ENCODE measurements at regions not wholly inside any gene's neighbourhood (a gene's known extent, or its start where the extent isn't known, plus 50 kb on each side); places are given as distances from the start of the nearest gene placed in this dataset.

DNA sequence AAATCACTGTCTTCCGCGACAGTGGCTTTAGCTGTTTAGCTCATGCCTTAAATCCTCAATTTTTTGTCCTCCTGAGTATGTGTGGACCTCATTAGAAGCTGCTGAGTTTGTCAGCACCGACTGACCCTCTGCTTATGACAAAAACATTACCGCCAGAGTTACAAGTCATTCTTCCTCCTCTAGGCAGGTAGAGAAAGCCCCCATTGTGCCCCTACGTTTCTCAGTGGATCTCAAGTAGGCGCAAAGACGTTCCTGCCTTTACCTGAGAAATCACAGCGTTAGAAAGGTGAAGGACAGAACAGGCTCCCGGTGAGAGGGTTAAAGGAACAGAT is 227.3 kb upstream of the PDE10A start:
- Mint-ChIP-seq H3K27me3 (peaks cover 44% of the 10 kb centered on the region), H3K4me3 (ENCODE audit: low read depth) (no peak overlapping the region), H3K36me3 (ENCODE audit: insufficient read depth) (peaks cover 2% of the 10 kb centered on the region), H3K4me1 (ENCODE audit: low read depth) (no peaks in the 10 kb centered on the region), H3K9me3 (ENCODE audit: low read depth) (peaks cover 9% of the 10 kb centered on the region), H3K27ac (no peak overlapping the region)
- DNase-seq (ENCODE audit: low spot score, unreplicated experiment), result no peak
- TF ChIP-seq, protein P1, sequence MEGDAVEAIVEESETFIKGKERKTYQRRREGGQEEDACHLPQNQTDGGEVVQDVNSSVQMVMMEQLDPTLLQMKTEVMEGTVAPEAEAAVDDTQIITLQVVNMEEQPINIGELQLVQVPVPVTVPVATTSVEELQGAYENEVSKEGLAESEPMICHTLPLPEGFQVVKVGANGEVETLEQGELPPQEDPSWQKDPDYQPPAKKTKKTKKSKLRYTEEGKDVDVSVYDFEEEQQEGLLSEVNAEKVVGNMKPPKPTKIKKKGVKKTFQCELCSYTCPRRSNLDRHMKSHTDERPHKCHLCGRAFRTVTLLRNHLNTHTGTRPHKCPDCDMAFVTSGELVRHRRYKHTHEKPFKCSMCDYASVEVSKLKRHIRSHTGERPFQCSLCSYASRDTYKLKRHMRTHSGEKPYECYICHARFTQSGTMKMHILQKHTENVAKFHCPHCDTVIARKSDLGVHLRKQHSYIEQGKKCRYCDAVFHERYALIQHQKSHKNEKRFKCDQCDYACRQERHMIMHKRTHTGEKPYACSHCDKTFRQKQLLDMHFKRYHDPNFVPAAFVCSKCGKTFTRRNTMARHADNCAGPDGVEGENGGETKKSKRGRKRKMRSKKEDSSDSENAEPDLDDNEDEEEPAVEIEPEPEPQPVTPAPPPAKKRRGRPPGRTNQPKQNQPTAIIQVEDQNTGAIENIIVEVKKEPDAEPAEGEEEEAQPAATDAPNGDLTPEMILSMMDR (IDR thresholded peaks at IDR 0.05; ENCODE audit: unreplicated experiment), result no peak

DNA sequence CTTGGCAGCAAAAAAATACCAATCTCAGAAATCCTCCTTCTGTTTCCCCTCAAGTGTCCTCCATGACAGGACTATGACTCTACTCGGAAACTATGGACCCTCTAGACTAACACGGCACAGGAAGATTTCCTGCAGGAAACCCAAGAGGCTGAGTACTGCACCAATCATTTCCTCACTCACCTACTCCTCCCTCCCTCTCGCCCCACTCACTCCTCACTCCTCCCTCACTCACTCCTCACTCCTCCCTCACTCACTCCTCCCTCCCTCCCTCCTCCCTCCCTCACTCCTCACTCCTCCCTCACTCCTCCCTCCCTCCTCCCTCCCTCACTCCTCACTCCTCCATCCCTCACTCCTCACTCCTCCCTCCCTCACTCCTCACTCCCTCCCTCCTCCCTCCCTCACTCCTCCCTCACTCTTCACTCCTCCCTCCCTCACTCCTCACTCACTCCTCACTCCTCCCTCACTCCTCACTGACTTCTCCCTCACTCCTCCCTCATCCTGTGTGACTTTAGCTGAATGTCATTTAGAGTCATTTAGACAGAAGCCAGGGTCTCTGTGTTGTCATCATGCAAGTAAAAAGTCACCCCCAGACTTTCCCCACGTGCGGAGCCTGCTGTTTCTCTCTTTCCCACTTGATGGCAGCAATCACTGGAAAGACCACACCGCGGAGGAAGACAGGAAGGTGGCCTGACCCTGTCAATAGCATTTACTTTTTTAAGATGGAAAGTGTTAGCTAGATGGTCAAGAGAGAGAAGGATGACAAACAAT is 226.8 kb upstream of the PDE10A start:
- Mint-ChIP-seq H3K27ac (no peak overlapping the region), H3K4me1 (ENCODE audit: low read depth) (peaks cover 2% of the 10 kb centered on the region), H3K4me3 (ENCODE audit: low read depth) (no peak overlapping the region), H3K27me3 (peaks cover 47% of the 10 kb centered on the region), H3K9me3 (ENCODE audit: low read depth) (peaks cover 9% of the 10 kb centered on the region), H3K36me3 (ENCODE audit: insufficient read depth) (peaks cover 2% of the 10 kb centered on the region)
- no peak for DNase-seq (ENCODE audit: low spot score, unreplicated experiment)
- TF ChIP-seq, protein P1 (IDR thresholded peaks at IDR 0.05; ENCODE audit: unreplicated experiment), result peak; percentile 73

DNA sequence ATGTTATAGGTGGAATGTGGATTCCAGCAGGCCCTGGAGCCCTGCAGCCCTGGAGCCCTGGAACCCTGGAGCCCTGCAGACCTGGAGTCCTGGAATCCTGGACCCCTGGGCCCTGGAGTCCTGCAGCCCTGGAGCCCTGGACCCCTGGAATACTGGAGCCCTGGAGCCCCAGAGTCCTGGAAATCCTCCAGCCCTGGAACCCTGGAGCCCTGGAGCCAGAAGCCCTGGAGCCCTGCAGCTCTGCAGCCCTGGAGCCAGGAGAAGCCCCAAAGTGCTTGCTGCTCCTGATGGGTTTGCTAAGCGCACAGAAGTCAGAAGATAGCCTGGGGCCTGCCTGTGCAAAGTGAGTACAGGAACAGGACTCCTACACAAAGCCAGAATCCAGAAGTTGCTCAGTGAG is 223.1 kb upstream of the PDE10A start:
- Mint-ChIP-seq H3K9me3 (ENCODE audit: low read depth) (peaks cover 9% of the 10 kb centered on the region), H3K27ac (no peak overlapping the region)

DNA sequence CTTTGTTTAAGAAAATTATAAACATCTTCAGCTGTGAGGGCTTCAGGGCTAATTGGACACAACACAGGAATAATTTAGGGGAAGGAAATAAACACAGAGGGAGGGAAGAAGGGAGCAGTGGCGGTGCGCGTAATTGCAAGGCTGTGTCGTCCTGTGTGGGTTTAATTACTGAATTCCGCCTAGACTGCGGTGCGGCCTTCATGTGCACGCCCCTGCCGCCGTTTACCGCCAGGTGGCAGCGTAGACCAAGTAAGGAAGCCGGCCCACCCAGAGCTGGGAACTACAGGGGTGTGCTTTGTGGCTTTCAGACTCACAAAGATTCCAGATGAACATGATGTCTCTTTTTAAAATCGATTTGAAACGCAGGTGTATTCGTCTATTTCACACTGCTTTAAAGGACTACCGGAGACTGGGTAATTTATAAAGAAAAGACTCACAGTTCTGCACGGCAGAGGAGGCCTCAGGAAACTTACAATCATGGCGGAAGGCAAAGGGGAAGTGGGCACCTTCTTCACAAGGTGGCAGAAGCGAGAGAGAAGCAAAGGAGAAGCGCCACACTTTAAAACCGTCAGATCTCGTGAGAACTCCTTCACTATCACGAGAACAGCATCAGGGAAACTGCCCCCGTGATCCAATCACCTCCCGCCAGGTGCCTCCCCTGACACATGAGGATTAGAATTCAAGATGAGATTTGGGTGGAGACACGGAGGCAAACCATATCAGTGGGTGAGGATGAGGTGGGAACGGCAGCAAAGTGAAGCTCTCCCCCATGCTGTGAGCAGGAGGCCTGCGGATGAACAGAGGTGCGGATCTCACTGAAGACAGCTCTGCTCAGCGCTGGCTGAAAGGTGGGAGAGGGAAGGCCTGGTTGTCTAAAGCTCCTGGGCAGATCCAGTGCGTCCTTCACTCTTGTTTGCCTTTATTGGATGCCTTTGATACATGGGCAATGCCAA is 222.0 kb upstream of the PDE10A start:
- DNase-seq (ENCODE audit: low spot score, unreplicated experiment), result peak; percentile 83
- Mint-ChIP-seq H3K9me3 (ENCODE audit: low read depth) (peaks cover 9% of the 10 kb centered on the region), H3K27me3 (peaks cover 36% of the 10 kb centered on the region), H3K4me1 (ENCODE audit: low read depth) (peaks cover 3% of the 10 kb centered on the region), H3K27ac (no peak overlapping the region), H3K36me3 (ENCODE audit: insufficient read depth) (peaks cover 2% of the 10 kb centered on the region), H3K4me3 (ENCODE audit: low read depth) (no peak overlapping the region)
- TF ChIP-seq, protein P1 (IDR thresholded peaks at IDR 0.05; ENCODE audit: unreplicated experiment), result peak; percentile 96

More for the DNA sequence above, 223.1 kb upstream of the PDE10A start:
- TF ChIP-seq, protein P1 (IDR thresholded peaks at IDR 0.05; ENCODE audit: unreplicated experiment), result no peak
- DNase-seq (ENCODE audit: low spot score, unreplicated experiment), result no peak
- Mint-ChIP-seq H3K4me1 (ENCODE audit: low read depth) (peaks cover 3% of the 10 kb centered on the region), H3K27me3 (peaks cover 47% of the 10 kb centered on the region), H3K4me3 (ENCODE audit: low read depth) (no peak overlapping the region), H3K36me3 (ENCODE audit: insufficient read depth) (peaks cover 2% of the 10 kb centered on the region)

DNA sequence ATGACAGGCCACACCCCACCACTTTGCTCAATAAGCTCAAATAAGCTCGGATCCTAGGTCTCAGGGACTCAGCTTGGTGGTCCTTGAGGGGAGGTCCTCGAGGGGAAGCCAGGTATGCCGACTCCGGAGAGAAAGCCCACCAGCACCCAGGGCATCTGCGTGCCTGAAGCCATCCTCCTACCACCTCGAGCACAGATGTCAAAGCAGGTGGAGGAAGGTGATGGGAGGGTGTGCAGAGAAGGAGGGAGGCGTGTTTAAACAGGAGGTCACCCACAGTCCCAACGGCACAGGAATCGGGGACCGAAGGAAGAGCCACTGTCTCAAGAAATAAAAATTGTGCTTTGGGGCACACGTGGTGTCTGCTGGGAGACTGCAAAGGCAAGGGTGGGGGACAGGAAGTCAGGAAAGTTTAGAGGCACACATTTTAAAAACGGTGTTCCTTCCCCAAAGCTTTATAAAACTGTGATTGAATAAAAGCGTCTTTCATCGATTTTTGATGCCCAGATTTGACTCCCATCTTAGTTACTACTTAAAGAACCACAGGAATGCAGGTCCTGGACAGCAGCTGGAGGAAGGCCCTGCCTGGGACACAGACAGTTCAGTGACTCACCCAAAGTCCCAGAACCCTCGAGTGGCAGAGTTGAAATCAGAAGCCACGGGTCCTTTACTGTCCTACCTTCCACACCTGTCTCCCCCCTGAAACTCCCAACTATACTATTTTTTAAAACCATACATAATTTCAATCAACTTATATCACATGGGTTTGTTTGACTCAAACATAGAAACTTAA is 221.0 kb upstream of the PDE10A start:
- H3K4me3 Mint-ChIP-seq (ENCODE audit: low read depth), result no peak overlapping the region
- DNase-seq (ENCODE audit: low spot score, unreplicated experiment), result no peak
- H3K4me1 Mint-ChIP-seq (ENCODE audit: low read depth), result peaks cover 3% of the 10 kb centered on the region
- TF ChIP-seq, protein P1 (IDR thresholded peaks at IDR 0.05; ENCODE audit: unreplicated experiment), result no peak
- H3K36me3 Mint-ChIP-seq (ENCODE audit: insufficient read depth), result peaks cover 2% of the 10 kb centered on the region
- peaks cover 29% of the 10 kb centered on the region for H3K27me3 Mint-ChIP-seq
- H3K9me3 Mint-ChIP-seq (ENCODE audit: low read depth), result peaks cover 9% of the 10 kb centered on the region
- no peak overlapping the region for H3K27ac Mint-ChIP-seq
